BLaER1 treated with 17β-estradiol and CSF1 and Interleukin-3, amounts not matched to agents 10 nM and 100 nM (cell line): ENCODE measurements at regions not wholly inside any gene's neighbourhood (a gene's known extent, or its start where the extent isn't known, plus 50 kb on each side); places are given as distances from the start of the nearest gene placed in this dataset.
A peak's percentile ranks its signal among the peaks of the same experiment; 100 is the strongest.
"Not testable (repeated sequence)": the region's sequence is repeated elsewhere in the genome, so short reads cannot be mapped to it uniquely, and the experiment has no call there.

Experiments
- H3K27ac ChIP-seq, 11 experiments: shearing (Covaris generic); formaldehyde crosslinking; 2 replicates each; pipeline ENCODE4 v1.8.1; 2022
- H3K27me3 ChIP-seq, 11 experiments: shearing (Covaris generic); formaldehyde crosslinking; 2 replicates each; pipeline ENCODE4 v1.8.1; 2022
- H3K36me3 ChIP-seq, 11 experiments: shearing (Covaris generic); formaldehyde crosslinking; 2 replicates each; pipeline ENCODE4 v1.8.1; 2022
- H3K4me1 ChIP-seq, 10 experiments: shearing (Covaris generic); formaldehyde crosslinking; 2 replicates each; pipeline ENCODE4 v1.8.1; 2022
- H3K4me2 ChIP-seq, 11 experiments: shearing (Covaris generic); formaldehyde crosslinking; 2 replicates each; pipeline ENCODE4 v1.8.1; 2022
- H3K4me3 ChIP-seq, 10 experiments: shearing (Covaris generic); formaldehyde crosslinking; 2 replicates each; pipeline ENCODE4 v1.8.1; 2022
- H3K9ac ChIP-seq, 11 experiments: shearing (Covaris generic); formaldehyde crosslinking; 2 replicates each; pipeline ENCODE4 v1.8.1; 2022
- H3K9me3 ChIP-seq, 11 experiments: shearing (Covaris generic); formaldehyde crosslinking; replicated peaks in 1 of 11; 2 replicates each; pipeline ENCODE4 v1.8.1; 2022
- H4K20me1 ChIP-seq, 11 experiments: shearing (Covaris generic); formaldehyde crosslinking; 2 replicates each; pipeline ENCODE4 v1.8.1; 2022
- Cebpa-rat ChIP-seq, 11 experiments: shearing (Covaris generic); IDR thresholded peaks; 2 replicates each; pipeline ENCODE4 v1.8.1; 2022

DNA sequence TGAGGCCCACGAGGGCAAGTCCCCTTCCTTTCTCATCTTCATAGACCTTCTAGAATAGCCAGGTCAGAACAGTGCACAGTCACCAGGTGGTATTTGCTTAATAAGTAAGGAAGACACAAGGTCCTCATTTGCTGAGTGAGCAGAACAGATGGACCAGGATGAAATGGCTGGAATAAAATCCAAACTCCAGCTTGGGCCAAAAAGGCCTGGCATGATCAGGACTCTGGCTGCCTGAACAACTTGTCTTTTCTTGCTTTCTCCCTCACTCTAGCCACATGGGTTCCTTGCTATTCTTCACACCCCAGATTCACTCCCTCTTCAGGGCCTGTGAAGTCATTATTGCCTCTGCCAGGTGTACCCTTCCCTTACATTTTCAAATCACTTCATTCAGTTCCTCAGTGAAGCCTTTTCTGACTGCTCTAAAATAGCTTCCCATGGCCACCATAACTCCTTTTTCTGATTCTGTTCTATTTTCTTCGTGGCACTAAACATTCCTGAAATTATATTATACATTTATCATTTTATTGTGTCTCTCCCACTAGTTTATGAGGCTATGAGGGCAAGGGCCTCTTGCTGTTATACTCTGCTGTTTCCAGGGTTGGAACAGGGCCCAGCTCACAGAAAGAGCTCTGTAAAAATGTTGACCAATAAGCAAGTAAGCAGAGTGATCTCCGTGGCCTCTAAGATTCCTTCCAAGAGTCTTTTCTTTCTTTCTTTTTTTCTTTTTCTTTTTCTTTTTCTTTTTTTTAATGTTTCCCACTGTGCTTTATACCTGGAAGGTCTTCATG, 150.8 kb downstream of the TTC8 start:
- Histone ChIP-seq H3K27me3 (no peaks in the 10 kb centered on the region), H3K4me1 (no peaks in the 10 kb centered on the region), H3K9me3 (no peaks in the 10 kb centered on the region; a peak in 1 of 22 replicates), H4K20me1 (no peaks in the 10 kb centered on the region), H3K4me2 (no peak overlapping the region), H3K27ac (no peak overlapping the region), H3K9ac (no peak overlapping the region), H3K36me3 (no peaks in the 10 kb centered on the region), H3K4me3 (no peak overlapping the region)
- TF ChIP-seq Cebpa-rat (IDR thresholded peaks at IDR 0.05) = no peak

GRCh38 chr14:88975926-88976325, 151.5 kb downstream of the TTC8 start:
- Histone ChIP-seq H3K27ac (no peak overlapping the region), H3K9ac (no peak overlapping the region)
- TF ChIP-seq Cebpa-rat (IDR thresholded peaks at IDR 0.05) = no peak

DNA sequence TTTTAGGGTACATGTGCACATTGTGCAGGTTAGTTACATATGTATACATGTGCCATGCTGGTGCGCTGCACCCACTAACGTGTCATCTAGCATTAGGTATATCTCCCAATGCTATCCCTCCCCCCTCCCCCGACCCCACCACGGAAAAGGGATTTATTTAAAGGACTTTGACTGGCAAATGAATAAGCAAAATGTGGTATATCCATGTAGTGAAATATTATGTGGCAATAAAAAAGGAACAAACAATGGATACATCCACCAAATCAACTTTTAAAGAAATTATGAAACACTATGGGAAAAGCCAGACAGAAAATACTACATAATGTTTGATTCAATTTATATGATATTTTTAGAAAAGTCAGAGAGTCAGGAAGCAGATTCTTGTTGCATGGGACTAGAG, 156.5 kb downstream of the TTC8 start:
- H3K4me3 ChIP-seq, H3K4me1 ChIP-seq, H3K27ac ChIP-seq, H3K36me3 ChIP-seq, H4K20me1 ChIP-seq, H3K9me3 ChIP-seq, H3K9ac ChIP-seq, H3K4me2 ChIP-seq, H3K27me3 ChIP-seq: not testable (repeated sequence)

More at GRCh38 chr14:88975926-88976325, 151.5 kb downstream of the TTC8 start:
- Histone ChIP-seq H3K4me2 (no peak overlapping the region), H3K27me3 (no peaks in the 10 kb centered on the region), H4K20me1 (no peaks in the 10 kb centered on the region), H3K36me3 (no peaks in the 10 kb centered on the region), H3K4me3 (no peak overlapping the region), H3K4me1 (no peaks in the 10 kb centered on the region), H3K9me3 (peaks cover 0 to under 1% (median 0%) of the 10 kb centered on the region in 11 experiments; a peak in 2 of 22 replicates)

- no peak overlapping the region for H3K9ac ChIP-seq
- H3K36me3 ChIP-seq = no peaks in the 10 kb centered on the region
- no peaks in the 10 kb centered on the region for H3K4me1 ChIP-seq
- no peak overlapping the region for H3K4me3 ChIP-seq
- no peaks in the 10 kb centered on the region for H4K20me1 ChIP-seq
- no peak overlapping the region for H3K4me2 ChIP-seq
- peaks cover 13 to 19% (median 16%) of the 10 kb centered on the region in 11 experiments for H3K9me3 ChIP-seq
- H3K27ac ChIP-seq = no peak overlapping the region
- no peaks in the 10 kb centered on the region for H3K27me3 ChIP-seq
- no peak for TF ChIP-seq Cebpa-rat (IDR thresholded peaks at IDR 0.05)
These were observed 157.5 kb downstream of the TTC8 start for GRCh38 chr14:88981948-88982347.

DNA sequence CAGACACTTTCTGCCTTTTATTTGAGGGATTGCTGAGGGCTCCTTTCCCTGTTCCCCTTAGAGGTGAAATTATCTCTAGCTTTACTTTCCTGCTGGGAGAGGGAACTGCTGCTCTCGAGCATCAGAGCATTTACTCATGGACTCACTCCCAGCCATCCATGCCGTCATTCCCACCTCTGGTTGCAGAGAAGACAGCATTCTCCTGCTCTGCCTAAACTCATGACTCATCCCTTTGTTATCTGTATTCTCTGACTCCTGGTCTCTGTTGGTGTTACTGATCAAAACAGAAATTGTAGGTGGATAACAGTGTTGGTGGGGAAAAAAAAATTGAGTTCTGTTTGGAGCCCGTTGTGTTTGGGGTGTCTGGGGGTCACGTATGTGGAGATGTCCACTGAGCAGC, 159.3 kb downstream of the TTC8 start:
- H3K4me2 ChIP-seq = no peak overlapping the region
- H3K27ac ChIP-seq = no peak overlapping the region
- H3K9me3 ChIP-seq = peaks cover 20 to 35% (median 29%) of the 10 kb centered on the region in 11 experiments
- H3K27me3 ChIP-seq = no peaks in the 10 kb centered on the region
- H3K36me3 ChIP-seq = no peaks in the 10 kb centered on the region
- TF ChIP-seq Cebpa-rat (IDR thresholded peaks at IDR 0.05) = no peak
- H3K4me1 ChIP-seq = peaks cover 0 to 6% (median 0%) of the 10 kb centered on the region in 10 experiments; a peak in 2 of 20 replicates
- H4K20me1 ChIP-seq = no peaks in the 10 kb centered on the region
- no peak overlapping the region for H3K4me3 ChIP-seq
- no peak overlapping the region for H3K9ac ChIP-seq

DNA sequence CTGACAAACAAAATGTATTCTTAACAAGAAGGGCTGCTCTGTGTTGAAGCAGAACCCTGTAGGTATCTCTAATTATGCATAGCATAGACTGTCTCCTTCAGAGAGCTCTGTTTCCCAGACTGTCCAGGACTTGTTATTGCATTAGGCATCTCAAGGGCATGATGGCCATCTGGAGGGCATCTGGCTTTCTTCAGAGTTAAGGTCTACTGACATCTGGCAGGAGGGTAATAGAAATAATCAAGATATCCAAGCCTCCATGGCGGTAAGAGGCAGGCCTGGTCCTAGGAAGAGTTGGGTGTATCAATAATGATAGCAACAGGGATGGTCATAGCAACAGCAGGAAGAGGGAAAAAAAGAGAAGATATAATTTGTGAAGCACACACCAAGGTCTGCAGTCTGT, 161.2 kb downstream of the TTC8 start:
- H3K9me3 ChIP-seq = peaks cover 20 to 35% (median 29%) of the 10 kb centered on the region in 11 experiments
- no peak overlapping the region for H3K9ac ChIP-seq
- no peak overlapping the region for H3K27ac ChIP-seq
- no peak overlapping the region for H3K4me2 ChIP-seq
- no peak for TF ChIP-seq Cebpa-rat (IDR thresholded peaks at IDR 0.05)
- H3K4me1 ChIP-seq = peaks cover 0 to 6% (median 0%) of the 10 kb centered on the region in 10 experiments; a peak in 2 of 20 replicates
- no peaks in the 10 kb centered on the region for H3K36me3 ChIP-seq
- H4K20me1 ChIP-seq = no peaks in the 10 kb centered on the region
- no peak overlapping the region for H3K4me3 ChIP-seq
- no peaks in the 10 kb centered on the region for H3K27me3 ChIP-seq

- H3K4me2 ChIP-seq = no peak overlapping the region
- no peaks in the 10 kb centered on the region for H4K20me1 ChIP-seq
- H3K36me3 ChIP-seq = no peaks in the 10 kb centered on the region
- no peak overlapping the region for H3K27ac ChIP-seq
- H3K9me3 ChIP-seq = peaks cover 19 to 32% (median 29%) of the 10 kb centered on the region in 11 experiments
- peaks cover 0 to 6% (median 0%) of the 10 kb centered on the region in 10 experiments; a peak in 2 of 20 replicates for H3K4me1 ChIP-seq
- TF ChIP-seq Cebpa-rat (IDR thresholded peaks at IDR 0.05) = no peak
- H3K9ac ChIP-seq = no peak overlapping the region
- no peak overlapping the region for H3K4me3 ChIP-seq
- no peaks in the 10 kb centered on the region for H3K27me3 ChIP-seq
These were observed 161.8 kb downstream of the TTC8 start for GRCh38 chr14:88986146-88986841.

DNA sequence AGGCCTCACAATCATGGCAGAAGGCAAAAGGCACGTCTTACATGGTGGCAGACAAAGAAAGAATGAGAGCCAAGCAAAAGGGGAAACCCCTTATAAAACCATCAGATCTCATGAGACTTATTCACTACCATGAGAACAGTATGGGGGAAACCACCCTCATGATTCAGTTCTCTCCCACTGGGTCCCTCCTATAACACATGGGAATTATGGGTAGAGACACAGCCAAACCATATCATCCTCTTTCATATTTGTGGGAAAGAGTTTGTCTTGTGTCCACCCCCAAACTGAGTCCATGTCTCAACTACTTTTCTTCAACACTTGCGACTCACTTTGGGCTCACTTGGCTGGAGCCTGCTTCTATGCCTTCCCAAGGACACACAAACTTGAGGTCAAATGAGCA, 162.5 kb downstream of the TTC8 start:
- H3K9ac ChIP-seq, H3K27me3 ChIP-seq, H3K4me3 ChIP-seq, H4K20me1 ChIP-seq, H3K36me3 ChIP-seq, H3K27ac ChIP-seq, H3K4me2 ChIP-seq, H3K4me1 ChIP-seq: not testable (repeated sequence)
- H3K9me3 ChIP-seq = peaks cover 14 to 30% (median 27%) of the 10 kb centered on the region in 11 experiments

DNA sequence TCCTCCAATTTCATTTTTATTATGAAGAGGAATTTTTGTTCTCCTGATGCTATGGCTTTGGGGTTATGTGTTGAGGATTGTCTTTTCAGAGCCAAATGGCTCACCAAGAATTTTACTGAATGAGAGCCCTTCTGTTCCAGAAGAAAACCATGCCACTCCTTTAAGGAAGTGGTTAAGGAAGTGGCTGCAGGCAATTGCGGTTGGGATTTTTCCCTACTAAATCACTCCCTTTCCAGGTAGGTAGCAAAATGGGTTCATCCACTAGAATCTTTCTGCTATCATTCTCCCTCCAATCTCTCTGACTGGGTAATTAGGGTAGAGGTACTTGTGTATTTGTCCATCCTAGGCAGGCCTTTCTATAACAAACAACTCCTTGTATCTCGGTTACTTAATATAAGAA, 163.1 kb downstream of the TTC8 start:
- H3K27me3 ChIP-seq = no peaks in the 10 kb centered on the region
- H3K36me3 ChIP-seq = no peaks in the 10 kb centered on the region
- 0 out of 22 replicates have a peak overlapping the region, but pooled peaks of 1 of the 11 experiments have one; percentile 14 for H3K4me2 ChIP-seq
- no peak overlapping the region for H3K9ac ChIP-seq
- H3K4me1 ChIP-seq = peaks cover 0 to 6% (median 0%) of the 10 kb centered on the region in 10 experiments; a peak in 2 of 20 replicates
- peaks cover 14 to 34% (median 28%) of the 10 kb centered on the region in 11 experiments for H3K9me3 ChIP-seq
- H4K20me1 ChIP-seq = no peaks in the 10 kb centered on the region
- TF ChIP-seq Cebpa-rat (IDR thresholded peaks at IDR 0.05) = no peak
- no peak overlapping the region for H3K27ac ChIP-seq
- no peak overlapping the region for H3K4me3 ChIP-seq
